OCI-LY1 (cell line): ENCODE measurements at regions not wholly inside any gene's neighbourhood (a gene's known extent, or its start where the extent isn't known, plus 50 kb on each side); places are given as distances from the start of the nearest gene placed in this dataset.

ENCODE experiments used
- H2AFZ ChIP-seq: fragments of 200-600 bp; sonication (generic), shearing (Covaris generic); 2 replicates; pipeline ENCODE4 v1.6.0; 2014; ENCODE audit warnings: antibody characterized with exemption, mild to moderate bottlenecking, low read length
- H3F3A ChIP-seq: fragments of 200-600 bp; sonication (generic), shearing (Covaris generic); 2 replicates; pipeline ENCODE4 v1.6.0; 2014; ENCODE audit warnings: mild to moderate bottlenecking, antibody characterized with exemption, low read length, moderate library complexity; ENCODE audit not compliant: insufficient read depth
- H3K27ac ChIP-seq: fragments of 200-600 bp; sonication (generic); 2 replicates; pipeline ENCODE4 v1.5.1; 2014; ENCODE audit warnings: low read length, mixed run types, mild to moderate bottlenecking, low read depth; ENCODE audit not compliant: poor library complexity, severe bottlenecking
- H3K27me3 ChIP-seq: fragments of 200-600 bp; sonication (generic); 2 replicates; pipeline ENCODE4 v1.6.0; 2014; ENCODE audit warnings: antibody characterized with exemption, mild to moderate bottlenecking, low read length, moderate library complexity; ENCODE audit not compliant: insufficient read depth
- H3K36me3 ChIP-seq: fragments of 200-600 bp; sonication (generic); 2 replicates; pipeline ENCODE4 v1.6.1; 2014; ENCODE audit warnings: mild to moderate bottlenecking, antibody characterized with exemption, low read length, moderate library complexity, mixed read lengths; ENCODE audit not compliant: insufficient read depth
- H3K4me1 ChIP-seq: fragments of 200-600 bp; sonication (generic); 2 replicates; pipeline ENCODE4 v1.5.1; 2014; ENCODE audit warnings: mild to moderate bottlenecking, low read length, moderate library complexity; ENCODE audit not compliant: insufficient read depth, severe bottlenecking
- H3K4me2 ChIP-seq: fragments of 200-600 bp; sonication (generic), shearing (Covaris generic); 2 replicates; pipeline ENCODE4 v1.6.1; 2014; ENCODE audit warnings: low read length
- H3K4me3 ChIP-seq: fragments of 200-600 bp; sonication (generic); 2 replicates; pipeline ENCODE4 v1.5.1; 2014; ENCODE audit warnings: low read length, low read depth, mild to moderate bottlenecking, mixed read lengths; ENCODE audit not compliant: poor library complexity, severe bottlenecking
- H3K79me2 ChIP-seq: fragments of 200-600 bp; shearing (Covaris generic); 2 replicates; pipeline ENCODE4 v1.6.1; 2016; ENCODE audit warnings: mixed run types, low read length, mixed read lengths; ENCODE audit not compliant: insufficient read depth
- H3K9ac ChIP-seq: fragments of 200-600 bp; sonication (generic), shearing (Covaris generic); 2 replicates; pipeline ENCODE4 v1.6.1; 2014; ENCODE audit warnings: mild to moderate bottlenecking, low read length, mixed read lengths
- H3K9me2 ChIP-seq: fragments of 200-600 bp; sonication (generic), shearing (Covaris generic); 2 replicates; pipeline ENCODE4 v1.6.1; 2014; ENCODE audit warnings: low read depth, mild to moderate bottlenecking, low read length, mixed read lengths
- H3K9me3 ChIP-seq: fragments of 200-600 bp; shearing (Covaris generic); 2 replicates; pipeline ENCODE4 v1.6.1; 2014; ENCODE audit warnings: low read length, mixed read lengths
- H4K20me1 ChIP-seq: fragments of 200-600 bp; sonication (generic), shearing (Covaris generic); 2 replicates; pipeline ENCODE4 v1.6.0; 2016; ENCODE audit warnings: mild to moderate bottlenecking, low read length; ENCODE audit not compliant: insufficient read depth
- EZH2 ChIP-seq: fragments of 200-600 bp; sonication (generic), shearing (Covaris generic); IDR thresholded peaks from 2 replicates; pipeline ENCODE4 v1.8.0; 2017; ENCODE audit warnings: borderline replicate concordance, mixed run types, mild to moderate bottlenecking, antibody characterized with exemption, low read length, moderate library complexity, mixed read lengths
- TF ChIP-seq, protein P1 (sequence below): fragments of 200-600 bp; sonication (generic), shearing (Covaris generic); IDR thresholded peaks from 2 replicates; pipeline ENCODE4 v1.5.1; 2017; ENCODE audit warnings: mild to moderate bottlenecking, antibody characterized with exemption, low read length, moderate library complexity, mixed read lengths

DNA sequence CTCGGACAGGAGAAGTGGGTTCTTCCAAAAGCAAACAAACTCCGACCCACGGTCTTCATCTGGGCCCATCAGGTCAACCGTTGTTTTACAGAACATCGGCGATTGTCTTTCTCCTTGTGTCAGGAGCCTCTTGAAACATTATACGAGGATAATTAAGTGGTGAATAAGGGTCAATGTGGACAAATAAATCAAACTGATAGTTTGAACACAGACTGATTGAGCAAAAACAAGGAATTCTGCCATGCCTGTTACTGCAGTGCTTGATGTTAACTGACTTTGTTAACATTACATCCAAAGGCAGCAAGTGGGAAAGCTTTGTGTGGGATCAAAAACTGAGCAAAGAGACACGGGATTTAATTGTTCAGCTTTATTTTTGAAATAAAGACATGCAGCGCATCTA is 101.1 kb upstream of the IFNGR1 start:
- H4K20me1 ChIP-seq, result no peaks in the 10 kb centered on the region
- no peak overlapping the region for H3K27ac ChIP-seq
- H3K4me3 ChIP-seq, result no peak overlapping the region
- no peaks in the 10 kb centered on the region for H3K9me2 ChIP-seq
- H3F3A ChIP-seq, result no peaks in the 10 kb centered on the region
- no peaks in the 10 kb centered on the region for H3K79me2 ChIP-seq
- no peaks in the 10 kb centered on the region for H3K36me3 ChIP-seq
- H3K4me2 ChIP-seq, result no peak overlapping the region
- H3K9ac ChIP-seq, result no peak overlapping the region
- H3K9me3 ChIP-seq, result no peaks in the 10 kb centered on the region
- no peaks in the 10 kb centered on the region for H3K27me3 ChIP-seq
- no peak overlapping the region for H2AFZ ChIP-seq
- TF ChIP-seq, protein P1, sequence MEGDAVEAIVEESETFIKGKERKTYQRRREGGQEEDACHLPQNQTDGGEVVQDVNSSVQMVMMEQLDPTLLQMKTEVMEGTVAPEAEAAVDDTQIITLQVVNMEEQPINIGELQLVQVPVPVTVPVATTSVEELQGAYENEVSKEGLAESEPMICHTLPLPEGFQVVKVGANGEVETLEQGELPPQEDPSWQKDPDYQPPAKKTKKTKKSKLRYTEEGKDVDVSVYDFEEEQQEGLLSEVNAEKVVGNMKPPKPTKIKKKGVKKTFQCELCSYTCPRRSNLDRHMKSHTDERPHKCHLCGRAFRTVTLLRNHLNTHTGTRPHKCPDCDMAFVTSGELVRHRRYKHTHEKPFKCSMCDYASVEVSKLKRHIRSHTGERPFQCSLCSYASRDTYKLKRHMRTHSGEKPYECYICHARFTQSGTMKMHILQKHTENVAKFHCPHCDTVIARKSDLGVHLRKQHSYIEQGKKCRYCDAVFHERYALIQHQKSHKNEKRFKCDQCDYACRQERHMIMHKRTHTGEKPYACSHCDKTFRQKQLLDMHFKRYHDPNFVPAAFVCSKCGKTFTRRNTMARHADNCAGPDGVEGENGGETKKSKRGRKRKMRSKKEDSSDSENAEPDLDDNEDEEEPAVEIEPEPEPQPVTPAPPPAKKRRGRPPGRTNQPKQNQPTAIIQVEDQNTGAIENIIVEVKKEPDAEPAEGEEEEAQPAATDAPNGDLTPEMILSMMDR, result no peak
- TF ChIP-seq EZH2, result no peak
- no peaks in the 10 kb centered on the region for H3K4me1 ChIP-seq

DNA sequence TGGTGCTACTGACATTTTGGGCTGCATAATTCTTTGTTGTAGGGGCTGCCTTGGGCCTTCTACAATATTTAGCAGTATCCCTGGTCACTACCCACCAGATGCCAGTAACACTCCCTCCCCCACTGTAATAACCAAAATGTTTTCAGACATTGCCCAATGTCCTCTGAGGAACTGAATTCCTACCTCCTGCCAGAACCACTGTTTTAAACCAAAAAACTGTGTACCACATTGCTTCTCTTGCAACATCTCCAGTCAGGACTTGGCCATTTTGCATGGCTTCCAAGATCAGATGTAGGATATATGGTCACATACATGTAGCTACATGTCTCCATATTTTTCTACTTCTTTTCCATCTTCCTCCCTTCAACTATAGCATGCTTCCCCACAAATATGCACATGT is 97.4 kb upstream of the IFNGR1 start:
- H3K4me3 ChIP-seq, result no peak overlapping the region
- no peaks in the 10 kb centered on the region for H3K9me2 ChIP-seq
- H3K4me2 ChIP-seq, result no peak overlapping the region
- H3K79me2 ChIP-seq, result no peaks in the 10 kb centered on the region
- no peaks in the 10 kb centered on the region for H3K4me1 ChIP-seq
- no peak overlapping the region for H3K27ac ChIP-seq
- no peaks in the 10 kb centered on the region for H4K20me1 ChIP-seq
- no peak overlapping the region for H2AFZ ChIP-seq
- H3K27me3 ChIP-seq, result no peaks in the 10 kb centered on the region
- no peak overlapping the region for H3K9ac ChIP-seq
- TF ChIP-seq EZH2, result no peak
- TF ChIP-seq, protein P1, result no peak
- no peaks in the 10 kb centered on the region for H3K9me3 ChIP-seq
- no peaks in the 10 kb centered on the region for H3K36me3 ChIP-seq
- H3F3A ChIP-seq, result no peaks in the 10 kb centered on the region

DNA sequence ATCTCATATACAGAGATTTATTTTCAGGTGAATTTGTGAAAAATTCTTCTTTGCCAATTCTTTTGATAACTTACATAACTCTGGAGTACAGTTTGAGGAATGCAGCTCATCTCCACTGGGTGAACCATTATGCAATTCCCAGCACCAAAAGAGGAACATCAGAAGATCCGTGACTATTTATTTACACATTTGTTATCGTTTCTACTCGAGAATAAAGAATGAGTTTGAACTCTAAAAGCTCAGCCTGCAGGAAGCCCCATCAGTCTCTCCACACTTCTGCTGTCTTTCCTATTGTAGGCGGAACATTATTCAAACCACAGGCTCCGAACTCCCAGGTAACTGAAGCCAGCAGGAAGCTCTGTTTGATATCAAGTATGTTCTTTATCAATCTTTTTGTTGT is 95.9 kb upstream of the IFNGR1 start:
- Histone ChIP-seq H3K4me2 (no peak overlapping the region), H2AFZ (no peak overlapping the region), H3K36me3 (no peaks in the 10 kb centered on the region)

More for the DNA sequence above, 95.9 kb upstream of the IFNGR1 start:
- Histone ChIP-seq H3K27ac (no peak overlapping the region), H3K4me1 (no peaks in the 10 kb centered on the region), H3K4me3 (no peak overlapping the region), H3K9me2 (no peaks in the 10 kb centered on the region), H3K9ac (no peak overlapping the region), H4K20me1 (no peaks in the 10 kb centered on the region), H3K9me3 (no peaks in the 10 kb centered on the region), H3F3A (no peaks in the 10 kb centered on the region), H3K27me3 (no peaks in the 10 kb centered on the region), H3K79me2 (no peaks in the 10 kb centered on the region)
- no peak for TF ChIP-seq EZH2
- TF ChIP-seq, protein P1, result no peak
